RWPE1 (cell line): ENCODE measurements at regions not wholly inside any gene's neighbourhood (a gene's known extent, or its start where the extent isn't known, plus 50 kb on each side); places are given as distances from the start of the nearest gene placed in this dataset.

Experiments
- CTCF ChIA-PET: fragments of 350-600 bp; sonication (Branson Sonifier 250); formaldehyde crosslinking; extraction: SDS; loops from one replicate; lab custom pipeline; 2021; lab: Yijun Ruan, JAX
- POLR2A ChIA-PET: fragments of 400-600 bp; formaldehyde crosslinking; extraction: SDS; loops from one replicate; lab custom pipeline; 2020; ENCODE audit warnings: antibody characterized with exemption; ENCODE audit not compliant: low non-redundant PET; lab: Yijun Ruan, JAX
- DNase-seq: peaks from one replicate; pipeline ENCODE4 v3.0.0; 2012; ENCODE audit warnings: low spot score
- H3K27ac ChIP-seq: fragments of 450-650 bp; 2 replicates; pipeline ENCODE4 v1.5.1; 2017
- CTCF ChIP-seq: fragments of 450-650 bp; conservative IDR thresholded peaks from 2 replicates; pipeline ENCODE4 v1.5.1; 2017; ENCODE audit warnings: low read depth, mild to moderate bottlenecking

GRCh38 chr16:58913456-58913855 is 179.3 kb upstream of the GOT2 start:
- TF ChIP-seq CTCF, result no peak
- no peak for DNase-seq
- no peak overlapping the region for H3K27ac ChIP-seq
- ChIA-PET POLR2A (no interaction called here), CTCF (no interaction called here)

GRCh38 chr16:58912571-58912970 is 178.5 kb upstream of the GOT2 start:
- ChIA-PET CTCF (no interaction called here), POLR2A (no interaction called here)
- H3K27ac ChIP-seq, result no peak overlapping the region
- no peak for DNase-seq
- no peak for TF ChIP-seq CTCF

GRCh38 chr16:58906981-58907715 is 173.0 kb upstream of the GOT2 start:
- CTCF ChIA-PET, result interaction anchor here (0.6 kb wide), 1 partner anchor 754 kb away, joined by 7 read pairs; no protein-coding TSS in a partner anchor
- no peak overlapping the region for H3K27ac ChIP-seq
- POLR2A ChIA-PET, result no interaction called here
- no peak for TF ChIP-seq CTCF
- no peak for DNase-seq

GRCh38 chr16:58904291-58904690 is 170.2 kb upstream of the GOT2 start:
- ChIA-PET POLR2A (no interaction called here), CTCF (interaction anchor here (0.7 kb wide), 1 partner anchor 38 kb away, joined by 3 read pairs; no protein-coding TSS in a partner anchor)
- no peak for DNase-seq
- no peak overlapping the region for H3K27ac ChIP-seq
- TF ChIP-seq CTCF, result no peak

GRCh38 chr16:58889516-58889915 is 155.4 kb upstream of the GOT2 start:
- no peak for TF ChIP-seq CTCF
- CTCF ChIA-PET, result no interaction called here

GRCh38 chr16:58885528-58886170 is 151.5 kb upstream of the GOT2 start:
- POLR2A ChIA-PET, result no interaction called here
- DNase-seq, result no peak
- CTCF ChIA-PET, result no interaction called here
- TF ChIP-seq CTCF, result no peak
- H3K27ac ChIP-seq, result no peak overlapping the region

More at GRCh38 chr16:58889516-58889915, 155.4 kb upstream of the GOT2 start:
- H3K27ac ChIP-seq, result no peak overlapping the region
- no peak for DNase-seq
- POLR2A ChIA-PET, result no interaction called here
